GM19452 (cell line): ENCODE measurements at regions not wholly inside any gene's neighbourhood (a gene's known extent, or its start where the extent isn't known, plus 50 kb on each side); places are given as distances from the start of the nearest gene placed in this dataset.
"Not testable (repeated sequence)": the region's sequence is repeated elsewhere in the genome, so short reads cannot be mapped to it uniquely, and the experiment has no call there.

Source experiments
- ATAC-seq: cut with Tn5 transposase; IDR thresholded peaks from one replicate; pipeline ENCODE4 v1.9.1; 2021; ENCODE audit not compliant: unreplicated experiment

- ATAC-seq = not testable (repeated sequence)
These were observed 64.4 kb upstream of the NOTCH2NLA start for GRCh38 chr1:146292940-146293936.

GRCh38 chr1:146292424-146292823, 63.6 kb upstream of the NOTCH2NLA start:
- ATAC-seq = not testable (repeated sequence)

GRCh38 chr1:146287881-146288280, 59.1 kb upstream of the NOTCH2NLA start:
- not testable (repeated sequence) for ATAC-seq

GRCh38 chr1:146284760-146285159, 55.9 kb upstream of the NOTCH2NLA start:
- not testable (repeated sequence) for ATAC-seq

GRCh38 chr1:146283527-146283880, 54.7 kb upstream of the NOTCH2NLA start:
- peak; percentile 55 for ATAC-seq

- peak; percentile 67 for ATAC-seq
These were observed 54.1 kb upstream of the NOTCH2NLA start for GRCh38 chr1:146282807-146283526.

GRCh38 chr1:146281522-146281921, 52.7 kb upstream of the NOTCH2NLA start:
- not testable (repeated sequence) for ATAC-seq

GRCh38 chr1:146278758-146279157, 49.9 kb upstream of the NOTCH2NLA start:
- ATAC-seq = not testable (repeated sequence)
